Activated CD4-positive, alpha-beta T cell treated with anti-CD3 and anti-CD28 coated beads for 1 hour (primary cell): ENCODE measurements at regions not wholly inside any gene's neighbourhood (a gene's known extent, or its start where the extent isn't known, plus 50 kb on each side); places are given as distances from the start of the nearest gene placed in this dataset.
A peak's percentile ranks its signal among the peaks of the same experiment; 100 is the strongest.
"Not testable (repeated sequence)": the region's sequence is repeated elsewhere in the genome, so short reads cannot be mapped to it uniquely, and the experiment has no call there.

Source experiments
- DNase-seq: peaks from one replicate; pipeline ENCODE4 v3.0.0-alpha.2; 2020

- DNase-seq = no peak
Measured at GRCh38 chr10:6977398-6978186, 397.5 kb upstream of the PRKCQ start.

GRCh38 chr10:6973899-6974298 is 393.8 kb upstream of the PRKCQ start:
- DNase-seq = no peak

DNA sequence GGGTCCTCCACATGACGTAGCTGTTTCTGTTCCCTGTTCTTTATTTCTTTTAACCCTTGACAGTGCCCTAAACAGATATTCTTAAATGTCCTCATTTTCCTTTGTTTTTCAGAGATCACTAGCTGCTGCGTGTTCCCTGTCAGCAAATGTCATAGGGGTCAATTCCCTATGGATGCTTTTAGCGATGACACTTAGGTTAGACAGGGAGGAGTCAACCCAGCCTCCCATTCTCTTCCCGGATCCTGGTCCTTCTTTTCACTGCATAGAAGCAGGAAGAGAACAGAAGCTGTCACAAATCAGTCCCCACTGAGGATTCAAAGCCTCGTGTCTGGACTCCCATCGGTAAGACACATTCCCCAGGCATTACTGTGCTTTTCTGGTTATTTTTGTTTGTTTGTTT is 392.1 kb upstream of the PRKCQ start:
- no peak for DNase-seq

DNA sequence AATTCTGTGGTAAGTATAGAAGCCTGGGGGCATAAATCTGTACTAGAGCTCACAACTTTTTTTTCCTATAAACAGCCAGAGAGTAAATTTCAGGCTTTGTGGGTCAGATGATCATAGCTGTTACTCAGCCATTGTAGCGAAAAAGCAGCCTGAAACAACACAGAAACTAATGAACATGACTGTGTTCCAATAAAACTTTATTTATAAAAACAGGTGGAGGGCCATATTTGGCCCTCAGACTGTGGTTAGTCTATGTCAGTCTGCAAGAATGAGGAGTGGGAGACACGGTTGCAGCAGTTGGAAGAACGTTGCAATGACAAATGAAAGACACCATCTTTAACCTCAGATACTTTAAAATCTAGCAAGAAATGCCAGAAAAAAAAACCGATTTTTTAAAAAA is 389.6 kb upstream of the PRKCQ start:
- no peak for DNase-seq

- DNase-seq = no peak
Measured at GRCh38 chr10:6964543-6964942, 384.5 kb upstream of the PRKCQ start.

GRCh38 chr10:6962576-6962975 is 382.5 kb upstream of the PRKCQ start:
- no peak for DNase-seq

GRCh38 chr10:6958711-6959110 is 378.6 kb upstream of the PRKCQ start:
- no peak for DNase-seq

- DNase-seq = no peak
Measured at GRCh38 chr10:6958254-6958653, 378.2 kb upstream of the PRKCQ start.

DNA sequence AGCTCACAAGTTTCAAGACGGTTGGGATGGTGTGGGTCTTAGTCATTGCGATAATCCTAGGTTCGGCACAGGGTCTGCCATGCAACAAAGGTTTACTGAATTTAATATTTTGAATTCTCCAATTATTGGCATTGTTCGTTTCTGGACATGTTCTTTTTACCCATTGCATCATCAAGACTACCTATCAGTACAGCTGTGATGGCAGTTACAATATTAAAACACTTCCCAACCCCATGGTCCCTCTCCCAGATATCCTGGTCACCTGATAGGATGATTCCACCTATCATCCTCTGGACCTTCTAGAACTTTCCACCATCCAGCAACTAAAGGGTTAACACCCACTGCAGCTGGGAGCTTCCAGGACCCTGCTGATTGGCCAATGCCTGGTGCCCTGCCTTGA is 377.8 kb upstream of the PRKCQ start:
- no peak for DNase-seq

DNA sequence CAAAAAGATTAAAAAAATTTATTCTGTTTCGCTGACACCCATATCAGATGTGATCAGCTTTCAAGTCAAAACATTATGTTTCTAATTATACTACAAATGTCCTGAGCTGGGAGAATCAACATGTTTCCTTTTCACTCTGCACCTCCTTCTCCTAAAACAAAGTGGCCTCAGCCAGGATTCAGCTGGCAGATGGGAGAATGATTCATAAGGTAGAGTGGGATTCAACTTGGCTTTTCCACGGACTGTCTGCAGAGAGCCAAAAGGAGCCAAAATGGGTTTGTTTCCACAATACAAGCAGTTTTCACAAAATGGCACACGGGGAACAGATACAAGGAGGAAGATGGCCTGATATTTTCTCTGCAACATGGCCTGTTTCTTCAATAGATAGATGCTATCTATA is 376.5 kb upstream of the PRKCQ start:
- DNase-seq = no peak

DNA sequence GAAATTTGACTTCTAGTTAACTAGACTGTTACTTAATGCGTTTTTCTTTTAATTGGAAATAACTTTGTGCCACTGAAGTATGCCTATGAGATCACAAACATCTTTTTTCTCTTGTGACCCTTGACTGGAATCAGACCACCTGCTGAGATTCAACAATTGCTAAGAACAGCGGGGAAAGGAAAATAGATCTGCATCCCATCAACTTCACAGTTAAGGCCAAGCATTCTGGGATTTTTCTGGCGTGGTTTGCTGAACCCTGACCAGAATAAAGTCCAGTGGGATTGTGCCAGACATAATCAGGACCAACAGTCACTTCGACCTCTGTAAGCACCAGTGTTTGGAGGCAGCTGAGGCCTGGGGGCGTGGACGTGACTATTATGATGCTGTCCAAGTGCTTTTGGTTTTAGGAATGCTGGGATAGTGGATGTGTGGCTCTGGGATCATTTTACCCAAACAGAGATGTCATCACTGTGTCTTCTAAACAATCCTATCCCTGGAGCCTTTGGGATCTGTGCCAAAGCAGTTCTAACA is 373.3 kb upstream of the PRKCQ start:
- DNase-seq = no peak

DNA sequence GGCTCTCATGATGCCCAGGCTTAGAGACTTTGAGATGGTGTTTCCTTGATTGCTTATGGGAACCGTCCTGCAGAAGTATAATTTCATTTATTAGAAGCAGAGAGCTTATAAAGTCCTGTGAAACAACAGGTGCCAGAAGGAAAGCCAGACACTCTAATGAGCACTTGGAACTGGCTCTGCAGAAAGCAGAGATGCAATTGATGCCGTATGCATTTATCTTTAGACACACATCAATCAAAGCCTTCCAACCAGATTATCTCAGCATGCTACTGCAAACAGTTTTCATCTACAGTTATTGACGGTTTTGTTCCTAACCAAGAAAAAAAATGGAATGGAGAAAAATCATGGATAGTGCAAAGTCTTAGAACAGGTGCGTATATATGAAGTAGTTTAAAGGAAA is 371.7 kb upstream of the PRKCQ start:
- no peak for DNase-seq

- DNase-seq = no peak
Measured at GRCh38 chr10:6950133-6950532, 370.1 kb upstream of the PRKCQ start.

DNA sequence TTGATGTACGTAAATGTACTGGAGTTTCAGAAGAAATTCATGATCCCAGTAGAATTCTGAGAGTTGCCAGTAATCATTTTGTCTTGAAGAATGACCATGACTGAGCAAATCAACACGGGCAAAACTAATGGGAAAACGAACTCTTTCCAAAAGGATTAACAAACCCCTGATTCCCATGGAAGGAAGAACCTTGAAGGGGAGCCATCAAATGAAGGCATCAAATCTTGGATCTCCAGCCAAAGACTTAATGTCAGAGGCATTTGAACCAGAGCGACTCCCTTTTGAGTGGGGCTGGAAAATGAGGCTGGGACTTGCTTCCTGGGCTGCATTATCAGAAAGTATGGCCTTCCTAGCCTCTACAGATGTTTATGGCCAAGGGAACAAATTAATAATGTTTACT is 364.4 kb upstream of the PRKCQ start:
- no peak for DNase-seq

DNA sequence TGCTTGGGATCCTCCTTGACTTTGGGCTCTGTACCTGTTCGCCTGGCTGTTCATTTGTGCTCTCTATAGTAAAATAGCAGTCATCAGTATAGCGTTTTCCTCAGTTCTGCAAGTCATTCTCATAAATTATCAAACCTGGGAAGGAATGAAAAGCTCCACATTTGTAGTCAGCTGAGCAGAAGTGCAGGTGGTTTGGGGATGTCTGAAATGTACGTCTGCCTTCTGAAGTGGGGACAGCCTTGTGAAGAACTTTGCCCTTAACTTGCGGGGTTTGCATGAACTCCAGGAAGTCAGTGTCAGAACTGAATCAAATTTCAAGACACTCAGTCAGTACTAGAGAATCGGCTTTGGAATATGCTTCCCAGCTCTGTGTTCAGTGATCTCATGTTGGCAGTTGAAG is 358.3 kb upstream of the PRKCQ start:
- no peak for DNase-seq

DNA sequence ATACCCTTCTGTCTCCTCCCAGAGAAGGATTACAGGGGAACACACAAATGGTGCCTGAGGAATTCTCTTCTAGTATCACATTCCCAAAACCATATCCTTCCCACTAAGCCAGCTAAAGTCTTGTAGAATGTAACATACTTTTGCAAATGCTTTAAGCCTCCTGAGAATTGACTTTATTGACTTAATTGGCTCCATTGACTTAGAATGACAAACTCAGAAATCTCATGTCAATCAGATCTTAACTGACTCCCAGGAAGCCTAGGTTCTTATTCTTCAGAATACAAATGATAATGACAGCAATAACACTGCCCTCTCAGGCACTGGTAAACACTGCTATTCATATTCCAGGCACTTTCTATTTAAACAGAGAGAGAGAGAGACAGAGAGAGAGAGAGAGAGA is 356.9 kb upstream of the PRKCQ start:
- DNase-seq = no peak

DNA sequence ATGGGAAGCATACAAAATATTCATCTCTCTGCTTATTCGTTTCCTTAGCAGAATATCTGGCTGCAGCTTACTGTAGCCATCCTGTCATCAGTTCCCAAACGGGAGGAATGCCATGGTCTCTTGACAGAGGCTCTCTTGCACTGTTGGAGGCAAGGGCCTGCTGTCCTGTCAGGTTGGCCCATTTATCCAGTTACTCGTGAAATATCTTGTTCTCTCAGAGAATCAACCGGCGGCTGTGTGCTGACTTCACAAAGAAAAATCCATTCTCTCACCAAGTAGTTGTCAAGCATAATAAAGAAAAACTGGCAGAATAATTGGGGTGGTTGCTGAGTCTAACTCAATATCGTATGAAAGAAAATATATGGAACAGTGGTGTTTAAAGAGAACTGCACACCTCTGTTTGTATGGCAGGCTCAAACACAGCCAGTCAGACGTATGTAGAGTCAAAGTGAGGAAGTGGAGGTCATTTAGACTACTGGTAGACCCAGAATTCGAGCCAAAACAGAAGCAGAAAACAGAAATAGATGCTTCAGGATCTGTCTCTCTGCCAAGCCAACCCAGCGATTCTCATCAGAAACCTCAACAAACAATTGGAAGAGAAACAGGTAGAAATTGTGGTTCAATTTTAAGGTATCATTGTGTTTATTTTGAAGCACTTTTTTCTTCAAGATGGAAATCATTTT is 349.2 kb upstream of the PRKCQ start:
- DNase-seq = no peak

DNA sequence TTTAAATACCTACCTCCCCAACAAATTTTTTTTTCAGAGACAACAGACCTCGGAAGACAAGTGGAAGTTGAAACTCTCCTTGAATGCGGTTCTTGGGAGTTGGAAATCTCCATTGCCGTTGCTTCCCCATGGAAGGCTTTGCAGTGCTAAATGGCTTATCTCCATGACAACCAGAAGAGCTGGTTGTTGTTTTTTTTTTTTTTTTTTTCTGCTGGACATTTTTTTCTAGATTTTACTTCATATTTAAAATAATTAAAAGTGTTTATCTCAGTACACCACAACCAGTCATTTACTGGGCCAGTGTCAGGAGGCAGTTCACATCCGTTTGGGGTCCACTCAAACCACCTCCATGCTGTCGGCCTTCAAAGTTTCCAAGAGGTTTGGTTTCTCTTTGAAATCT is 348.5 kb upstream of the PRKCQ start:
- no peak for DNase-seq

DNA sequence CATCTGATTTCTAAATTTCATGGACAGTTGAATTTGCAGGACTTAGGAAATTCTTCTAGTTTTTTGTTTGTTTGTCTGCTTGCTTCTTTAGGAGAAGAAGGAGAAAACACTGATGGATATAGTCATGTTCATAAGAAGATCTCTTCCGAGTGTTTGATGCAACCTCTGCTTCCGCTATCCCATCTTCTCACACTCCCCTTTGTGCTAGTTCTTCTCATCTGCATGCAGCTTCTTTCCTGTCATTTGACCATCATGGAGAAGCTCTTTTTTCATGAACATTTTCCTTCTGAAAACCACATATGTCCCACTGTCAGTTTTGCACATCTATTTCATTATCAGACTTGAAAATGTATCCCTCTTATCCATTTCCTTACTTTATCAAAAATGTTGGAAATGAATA is 346.9 kb upstream of the PRKCQ start:
- no peak for DNase-seq

GRCh38 chr10:6925146-6925545 is 345.1 kb upstream of the PRKCQ start:
- DNase-seq = no peak

DNA sequence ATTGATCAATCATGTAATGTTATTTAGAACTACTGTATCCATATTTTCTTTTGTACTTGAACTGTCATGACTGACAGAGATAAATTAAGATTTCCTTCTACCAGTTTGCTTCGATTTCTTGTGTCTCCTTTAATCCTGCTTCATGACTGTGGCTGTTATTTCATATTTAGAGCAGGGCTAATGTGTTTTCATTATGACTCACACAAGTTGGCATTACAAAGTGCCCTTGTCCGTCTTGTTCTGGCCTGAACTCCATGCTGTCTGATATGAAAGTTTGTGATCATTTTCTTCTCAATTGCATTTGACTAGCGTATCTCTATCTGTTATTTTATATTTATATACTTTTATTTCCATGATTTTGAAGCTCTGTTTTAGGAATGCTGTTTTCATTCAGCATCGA is 344.1 kb upstream of the PRKCQ start:
- DNase-seq = no peak

- not testable (repeated sequence) for DNase-seq
Measured at GRCh38 chr10:6921026-6921425, 340.9 kb upstream of the PRKCQ start.

DNA sequence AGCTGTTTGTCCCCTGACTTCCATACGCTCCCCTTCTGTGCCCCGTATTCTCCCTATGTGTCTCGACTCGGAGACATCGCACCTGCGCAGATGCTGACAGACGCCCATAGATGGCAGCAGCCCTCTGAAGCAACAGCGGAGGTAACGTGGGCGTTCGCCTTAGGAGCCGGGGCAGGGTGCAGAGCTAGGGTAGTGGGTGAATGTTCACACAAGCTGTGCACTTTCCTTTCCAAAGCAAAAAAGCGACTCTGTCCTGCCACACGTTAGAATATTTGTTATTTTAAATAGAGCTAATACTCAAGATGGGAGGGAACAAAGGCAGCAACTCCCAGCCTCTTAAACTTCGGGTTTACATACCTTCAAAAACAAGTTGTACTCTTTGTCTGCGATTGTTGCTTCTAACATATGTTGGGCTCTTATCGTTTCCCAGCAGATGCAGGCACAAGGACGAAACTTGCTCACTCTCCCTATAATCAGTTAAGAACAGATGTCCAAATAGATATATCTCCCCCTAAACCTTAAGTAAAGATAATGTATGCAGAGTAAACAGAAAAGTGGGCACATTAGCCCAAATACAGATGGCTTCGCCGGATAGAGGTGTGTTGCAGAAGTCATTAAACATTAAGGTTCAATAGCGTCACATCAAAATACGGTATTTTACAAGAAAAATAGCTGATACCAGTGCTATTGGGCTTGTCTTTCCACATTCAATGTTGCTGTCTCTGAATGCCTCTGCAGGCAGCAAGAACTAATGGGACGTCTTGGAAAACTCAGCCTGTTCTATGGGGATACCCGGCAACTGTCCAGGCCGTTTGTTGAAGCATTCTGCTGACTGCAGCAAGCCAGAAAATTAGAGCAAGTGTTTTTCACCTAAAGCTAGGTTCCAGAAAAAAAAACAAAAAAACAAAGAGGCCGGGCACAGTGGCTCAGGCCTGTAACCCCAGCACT is 340.3 kb upstream of the PRKCQ start:
- peak; percentile 74 for DNase-seq
